H9 (cell line): ENCODE measurements at regions not wholly inside any gene's neighbourhood (a gene's known extent, or its start where the extent isn't known, plus 50 kb on each side); places are given as distances from the start of the nearest gene placed in this dataset.
"Not testable (repeated sequence)": the region's sequence is repeated elsewhere in the genome, so short reads cannot be mapped to it uniquely, and the experiment has no call there.

Experiments
- DNase-seq: peaks from one replicate; pipeline ENCODE4 v3.0.0-alpha.2; 2017
- H2AFZ ChIP-seq: one replicate; pipeline ENCODE4 v1.6.1; 2013; ENCODE audit warnings: mild to moderate bottlenecking, low read length, control low read depth, moderate library complexity
- H2AK5ac ChIP-seq: 2 replicates; pipeline ENCODE4 v1.6.1; 2013; ENCODE audit warnings: low read length, control low read depth, mixed read lengths; ENCODE audit not compliant: insufficient read length
- H2BK120ac ChIP-seq: one replicate; pipeline ENCODE4 v1.6.1; 2013; ENCODE audit warnings: low read depth, mild to moderate bottlenecking, low read length, control low read depth, inconsistent platforms; ENCODE audit not compliant: poor library complexity, severe bottlenecking
- H2BK12ac ChIP-seq: 2 replicates; pipeline ENCODE4 v1.6.1; 2013; ENCODE audit warnings: low read length, control low read depth, mixed read lengths, low read depth; ENCODE audit not compliant: insufficient read length
- H2BK15ac ChIP-seq: 2 replicates; pipeline ENCODE4 v1.6.1; 2013; ENCODE audit warnings: low read depth, low read length, control low read depth
- H2BK20ac ChIP-seq: one replicate; pipeline ENCODE4 v1.6.1; 2013; ENCODE audit warnings: low read depth, mild to moderate bottlenecking, low read length, control low read depth, inconsistent platforms; ENCODE audit not compliant: poor library complexity, severe bottlenecking
- H2BK5ac ChIP-seq: 2 replicates; pipeline ENCODE4 v1.6.1; 2013; ENCODE audit warnings: low read length, control low read depth, mixed read lengths; ENCODE audit not compliant: insufficient read length
- H3K14ac ChIP-seq: 2 replicates; pipeline ENCODE4 v1.6.1; 2013; ENCODE audit warnings: low read length, control low read depth; ENCODE audit not compliant: insufficient read depth
- H3K18ac ChIP-seq: 2 replicates; pipeline ENCODE4 v1.6.1; 2013; ENCODE audit warnings: low read depth, mild to moderate bottlenecking, mixed read lengths, low read length, control low read depth; ENCODE audit not compliant: insufficient read length
- H3K23ac ChIP-seq: 2 replicates; pipeline ENCODE4 v1.6.1; 2013; ENCODE audit warnings: low read length, control low read depth, mixed read lengths, low read depth; ENCODE audit not compliant: insufficient read length
- H3K23me2 ChIP-seq: 2 replicates; pipeline ENCODE4 v1.6.1; 2013; ENCODE audit warnings: low read depth, mild to moderate bottlenecking, mixed read lengths, low read length, control low read depth; ENCODE audit not compliant: insufficient read length, poor library complexity, severe bottlenecking
- H3K27ac ChIP-seq: 2 replicates; pipeline ENCODE4 v1.5.1; 2013; ENCODE audit warnings: low read length, control low read depth, mixed read lengths, low read depth; ENCODE audit not compliant: insufficient read length
- H3K27me3 ChIP-seq: 2 replicates; pipeline ENCODE4 v1.6.1; 2013; ENCODE audit warnings: low read length, control low read depth, inconsistent platforms; ENCODE audit not compliant: insufficient read depth
- H3K4ac ChIP-seq: 2 replicates; pipeline ENCODE4 v1.6.1; 2013; ENCODE audit warnings: low read depth, mild to moderate bottlenecking, control low read depth, inconsistent platforms, low read length, moderate library complexity
- H3K4me1 ChIP-seq: 2 replicates; pipeline ENCODE4 v1.6.1; 2013; ENCODE audit warnings: low read length, control low read depth, inconsistent platforms; ENCODE audit not compliant: insufficient read depth
- H3K4me2 ChIP-seq: 2 replicates; pipeline ENCODE4 v1.6.1; 2013; ENCODE audit warnings: low read length, control low read depth, mixed read lengths; ENCODE audit not compliant: insufficient read length, insufficient read depth
- H3K56ac ChIP-seq: 2 replicates; pipeline ENCODE4 v1.6.1; 2013; ENCODE audit warnings: low read depth, mild to moderate bottlenecking, mixed read lengths, low read length, control low read depth; ENCODE audit not compliant: insufficient read length
- H3K79me1 ChIP-seq: 2 replicates; pipeline ENCODE4 v1.6.1; 2013; ENCODE audit warnings: low read depth, mild to moderate bottlenecking, moderate library complexity, low read length, control low read depth, inconsistent platforms; ENCODE audit not compliant: insufficient read depth, poor library complexity, severe bottlenecking
- H3K79me2 ChIP-seq: 2 replicates; pipeline ENCODE4 v1.6.1; 2013; ENCODE audit warnings: low read length, control low read depth, inconsistent platforms; ENCODE audit not compliant: insufficient read depth
- H3K9ac ChIP-seq: 2 replicates; pipeline ENCODE4 v1.6.1; 2013; ENCODE audit warnings: low read length, control low read depth, mixed read lengths; ENCODE audit not compliant: insufficient read length; ENCODE audit errors: extremely low read depth
- H3K9me3 ChIP-seq: one replicate; pipeline ENCODE4 v1.6.1; 2013; ENCODE audit warnings: low read depth, low read length, inconsistent platforms; ENCODE audit not compliant: control insufficient read depth
- H3T11ph ChIP-seq: one replicate; pipeline ENCODE4 v1.6.1; 2013; ENCODE audit warnings: mild to moderate bottlenecking, low read length, control low read depth, inconsistent platforms
- H4K20me1 ChIP-seq: one replicate; pipeline ENCODE4 v1.6.1; 2013; ENCODE audit not compliant: control insufficient read depth, insufficient read length, insufficient read depth
- H4K5ac ChIP-seq: 2 replicates; pipeline ENCODE4 v1.6.1; 2013; ENCODE audit warnings: low read depth, mild to moderate bottlenecking, mixed read lengths, low read length, control low read depth; ENCODE audit not compliant: insufficient read length
- H4K8ac ChIP-seq: replicated peaks from 2 replicates; pipeline ENCODE4 v1.6.1; 2013; ENCODE audit warnings: low read length, control low read depth, mixed read lengths, low read depth; ENCODE audit not compliant: insufficient read length
- H4K91ac ChIP-seq: 2 replicates; pipeline ENCODE4 v1.6.1; 2013; ENCODE audit warnings: low read depth, mild to moderate bottlenecking, moderate library complexity, mixed read lengths, low read length, control low read depth; ENCODE audit not compliant: insufficient read length
- H3K27ac Mint-ChIP-seq, 3 experiments: 2 replicates in 2 of 3; 3 replicates in 1 of 3; pipeline ENCODE4 v1.8.0; 2020 to 2021; ENCODE audit warnings: mixed read lengths in 3 of 3, mild to moderate bottlenecking in 1 of 3, moderate library complexity in 1 of 3
- H3K27me3 Mint-ChIP-seq: 2 replicates; pipeline ENCODE4 v1.8.0; 2021; ENCODE audit warnings: low read depth, mild to moderate bottlenecking, moderate library complexity, mixed read lengths
- H3K36me3 Mint-ChIP-seq, 3 experiments: 2 replicates in 2 of 3; 3 replicates in 1 of 3; pipeline ENCODE4 v1.8.0; 2020 to 2021; ENCODE audit warnings: low read depth in 3 of 3, mixed read lengths in 3 of 3; ENCODE audit not compliant: insufficient read depth in 1 of 3
- H3K4me1 Mint-ChIP-seq, 2 experiments: 2 replicates each; pipeline ENCODE4 v1.8.0; 2020; ENCODE audit warnings: mixed read lengths in 2 of 2
- H3K4me3 Mint-ChIP-seq, 2 experiments: 2 replicates in 1 of 2; 3 replicates in 1 of 2; pipeline ENCODE4 v1.8.0; 2020 to 2021; ENCODE audit warnings: mild to moderate bottlenecking in 2 of 2, mixed read lengths in 2 of 2, moderate library complexity in 1 of 2
- H3K9me3 Mint-ChIP-seq, 2 experiments: 2 replicates in 1 of 2; 3 replicates in 1 of 2; pipeline ENCODE4 v1.8.0; 2020; ENCODE audit warnings: mild to moderate bottlenecking in 2 of 2, mixed read lengths in 2 of 2, moderate library complexity in 1 of 2
- WGBS: extraction: QIAGEN DNeasy Blood & Tissue Kit; methylation state at CpG from one replicate; pipeline ENCODE4 v1.1.7; 2013; ENCODE audit warnings: missing lambda C conversion rate, low lambda C conversion rate, mixed read lengths; ENCODE audit not compliant: insufficient read length; ENCODE audit errors: extremely low coverage; 5-methylcytosine and 5-hydroxymethylcytosine counted together
- TF ChIP-seq, protein P1 (sequence below): fragments of 200-600 bp; sonication (generic); conservative IDR thresholded peaks from 3 replicates; pipeline ENCODE4 v1.8.0; 2021; ENCODE audit warnings: antibody characterized with exemption, mild to moderate bottlenecking

DNA sequence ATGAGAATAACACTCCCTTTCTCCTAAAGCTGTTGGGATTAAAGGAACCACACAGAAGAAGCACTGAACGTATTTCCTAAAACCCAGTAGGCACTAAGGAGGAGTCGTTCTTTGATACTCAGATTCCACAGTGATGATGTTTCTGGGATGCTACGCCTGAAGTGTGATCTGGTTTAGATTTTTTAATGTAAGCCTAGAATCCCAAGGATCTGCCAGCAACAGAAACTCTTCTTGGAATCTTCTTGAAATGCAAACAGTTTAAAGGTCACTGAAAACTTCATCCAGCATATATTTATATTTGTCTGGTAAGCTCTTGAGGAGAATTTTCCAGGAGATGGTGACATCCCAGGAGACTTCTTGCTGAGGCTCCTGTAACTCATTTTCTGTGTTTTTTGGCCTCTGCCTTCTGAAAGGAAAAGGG, 247.6 kb upstream of the TRIB2 start:
- WGBS = no CpG with 5 or more reads among the region's 3 CpGs
- H3K18ac ChIP-seq = no peak overlapping the region
- no peak overlapping the region for H4K91ac ChIP-seq
- no peak overlapping the region for H3K23ac ChIP-seq
- H3K9me3 ChIP-seq = no peaks in the 10 kb centered on the region
- no peaks in the 10 kb centered on the region for H3K79me1 ChIP-seq
- TF ChIP-seq, protein P1, sequence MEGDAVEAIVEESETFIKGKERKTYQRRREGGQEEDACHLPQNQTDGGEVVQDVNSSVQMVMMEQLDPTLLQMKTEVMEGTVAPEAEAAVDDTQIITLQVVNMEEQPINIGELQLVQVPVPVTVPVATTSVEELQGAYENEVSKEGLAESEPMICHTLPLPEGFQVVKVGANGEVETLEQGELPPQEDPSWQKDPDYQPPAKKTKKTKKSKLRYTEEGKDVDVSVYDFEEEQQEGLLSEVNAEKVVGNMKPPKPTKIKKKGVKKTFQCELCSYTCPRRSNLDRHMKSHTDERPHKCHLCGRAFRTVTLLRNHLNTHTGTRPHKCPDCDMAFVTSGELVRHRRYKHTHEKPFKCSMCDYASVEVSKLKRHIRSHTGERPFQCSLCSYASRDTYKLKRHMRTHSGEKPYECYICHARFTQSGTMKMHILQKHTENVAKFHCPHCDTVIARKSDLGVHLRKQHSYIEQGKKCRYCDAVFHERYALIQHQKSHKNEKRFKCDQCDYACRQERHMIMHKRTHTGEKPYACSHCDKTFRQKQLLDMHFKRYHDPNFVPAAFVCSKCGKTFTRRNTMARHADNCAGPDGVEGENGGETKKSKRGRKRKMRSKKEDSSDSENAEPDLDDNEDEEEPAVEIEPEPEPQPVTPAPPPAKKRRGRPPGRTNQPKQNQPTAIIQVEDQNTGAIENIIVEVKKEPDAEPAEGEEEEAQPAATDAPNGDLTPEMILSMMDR = no peak
- no peak overlapping the region for H3K27ac Mint-ChIP-seq
- no peak overlapping the region for H2BK15ac ChIP-seq
- H3K79me2 ChIP-seq = no peaks in the 10 kb centered on the region
- no peaks in the 10 kb centered on the region for H4K20me1 ChIP-seq
- no peaks in the 10 kb centered on the region; a peak in 1 of 4 replicates for H3K4me1 Mint-ChIP-seq
- H2AK5ac ChIP-seq = no peak overlapping the region
- no peak overlapping the region for H4K8ac ChIP-seq
- H3K4me1 ChIP-seq = no peaks in the 10 kb centered on the region
- H3K56ac ChIP-seq = no peak overlapping the region
- no peak overlapping the region for H3K9ac ChIP-seq
- no peak overlapping the region for H3K4me2 ChIP-seq
- H3K27ac ChIP-seq = no peak overlapping the region
- no peak overlapping the region for H4K5ac ChIP-seq
- no peak overlapping the region for H3K4me3 Mint-ChIP-seq
- H3K4ac ChIP-seq = no peak overlapping the region
- H3K23me2 ChIP-seq = no peaks in the 10 kb centered on the region
- H2BK20ac ChIP-seq = no peak overlapping the region
- H2BK12ac ChIP-seq = no peak overlapping the region
- no peak overlapping the region for H3T11ph ChIP-seq
- H2AFZ ChIP-seq = no peak overlapping the region
- no peaks in the 10 kb centered on the region for H3K27me3 Mint-ChIP-seq
- DNase-seq = no peak
- no peak overlapping the region for H3K14ac ChIP-seq
- peaks cover 4% of the 10 kb centered on the region in 2 experiments; a peak in 4 of 5 replicates for H3K9me3 Mint-ChIP-seq
- H2BK120ac ChIP-seq = no peak overlapping the region
- H3K27me3 ChIP-seq = no peaks in the 10 kb centered on the region
- H2BK5ac ChIP-seq = no peak overlapping the region
- peaks cover 0 to 4% (median 4%) of the 10 kb centered on the region in 3 experiments; a peak in 3 of 7 replicates for H3K36me3 Mint-ChIP-seq

DNA sequence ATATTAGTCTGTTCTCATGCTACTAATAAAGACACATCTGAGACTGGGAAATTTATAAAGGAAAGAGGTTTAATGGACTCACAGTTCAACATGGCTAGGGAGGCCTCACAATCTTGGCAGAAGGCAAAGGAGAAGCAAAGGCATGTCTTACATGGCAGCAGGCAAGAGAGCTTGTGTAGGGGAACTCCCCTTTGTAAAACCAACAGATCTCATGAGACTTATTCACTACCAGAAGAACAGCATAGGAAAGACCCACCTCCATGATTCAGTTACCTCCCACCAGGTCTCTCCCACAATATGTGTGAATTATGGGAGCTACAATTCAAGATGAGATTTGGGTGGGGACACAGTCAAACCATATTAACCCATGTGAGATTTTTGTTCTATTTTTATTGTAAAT, 244.5 kb upstream of the TRIB2 start:
- not testable (repeated sequence) for H4K5ac ChIP-seq, H3T11ph ChIP-seq, H3K18ac ChIP-seq, H3K79me2 ChIP-seq, H3K14ac ChIP-seq, H4K91ac ChIP-seq, H2BK12ac ChIP-seq, DNase-seq, H3K36me3 Mint-ChIP-seq, H2BK5ac ChIP-seq, H3K4me1 Mint-ChIP-seq, H3K4me3 Mint-ChIP-seq, H3K9me3 Mint-ChIP-seq, H3K56ac ChIP-seq, H3K27me3 Mint-ChIP-seq, H2BK20ac ChIP-seq, H4K20me1 ChIP-seq, H3K4ac ChIP-seq, H2BK15ac ChIP-seq, H4K8ac ChIP-seq, H3K79me1 ChIP-seq, H3K9me3 ChIP-seq, H3K27ac ChIP-seq, H3K4me1 ChIP-seq, H2AK5ac ChIP-seq, H3K27me3 ChIP-seq, H3K23me2 ChIP-seq, H2BK120ac ChIP-seq, H2AFZ ChIP-seq, H3K9ac ChIP-seq, H3K4me2 ChIP-seq, H3K23ac ChIP-seq
- peak overlapping the region in 1 of 3 experiments; percentile 47; a peak in 1 of 7 replicates for H3K27ac Mint-ChIP-seq
